SK-N-SH treated with all-trans-retinoic acid at 6 μM for 48 hours (cell line): ENCODE measurements at regions not wholly inside any gene's neighbourhood (a gene's known extent, or its start where the extent isn't known, plus 50 kb on each side); places are given as distances from the start of the nearest gene placed in this dataset.

Experiments
- CSDC2 ChIP-seq: fragments of 250-450 bp; sonication (Bioruptor Pico); IDR thresholded peaks from 2 replicates; pipeline ENCODE4 v1.5.0; 2020; ENCODE audit warnings: mild to moderate bottlenecking, moderate library complexity
- ESRRG ChIP-seq: fragments of 250-450 bp; sonication (Bioruptor Pico); IDR thresholded peaks from 2 replicates; pipeline ENCODE4 v1.6.1; 2021; ENCODE audit warnings: mild to moderate bottlenecking
- PATZ1 ChIP-seq: fragments of 250-450 bp; sonication (Bioruptor Pico); IDR thresholded peaks from 2 replicates; pipeline ENCODE4 v1.8.0; 2020; ENCODE audit warnings: mild to moderate bottlenecking, moderate library complexity, borderline replicate concordance
- PPARA ChIP-seq: fragments of 250-450 bp; sonication (Bioruptor Pico); IDR thresholded peaks from 2 replicates; pipeline ENCODE4 v1.5.0; 2020; ENCODE audit warnings: mild to moderate bottlenecking, borderline replicate concordance
- RARB ChIP-seq: fragments of 250-450 bp; sonication (Bioruptor Pico); IDR thresholded peaks from 2 replicates; pipeline ENCODE4 v1.8.0; 2021; ENCODE audit warnings: mild to moderate bottlenecking, moderate library complexity
- ZFP3 ChIP-seq: fragments of 250-450 bp; sonication (Bioruptor Pico); IDR thresholded peaks from 2 replicates; pipeline ENCODE4 v1.5.0; 2020; ENCODE audit warnings: mild to moderate bottlenecking, moderate library complexity
- ZFP30 ChIP-seq: fragments of 450-650 bp; formaldehyde crosslinking; IDR thresholded peaks from 2 replicates; pipeline ENCODE4 v1.5.0; 2022; ENCODE audit warnings: mild to moderate bottlenecking, moderate library complexity
- TF ChIP-seq, protein P1 (sequence below): fragments of 250-450 bp; sonication (Bioruptor Pico); IDR thresholded peaks from 2 replicates; pipeline ENCODE4 v1.5.1; 2020; ENCODE audit warnings: low read depth, mild to moderate bottlenecking, moderate library complexity
- TF ChIP-seq, protein P2 (sequence below): fragments of 250-450 bp; sonication (Bioruptor Pico); IDR thresholded peaks from 2 replicates; pipeline ENCODE4 v1.5.1; 2021; ENCODE audit warnings: mild to moderate bottlenecking, moderate library complexity

DNA sequence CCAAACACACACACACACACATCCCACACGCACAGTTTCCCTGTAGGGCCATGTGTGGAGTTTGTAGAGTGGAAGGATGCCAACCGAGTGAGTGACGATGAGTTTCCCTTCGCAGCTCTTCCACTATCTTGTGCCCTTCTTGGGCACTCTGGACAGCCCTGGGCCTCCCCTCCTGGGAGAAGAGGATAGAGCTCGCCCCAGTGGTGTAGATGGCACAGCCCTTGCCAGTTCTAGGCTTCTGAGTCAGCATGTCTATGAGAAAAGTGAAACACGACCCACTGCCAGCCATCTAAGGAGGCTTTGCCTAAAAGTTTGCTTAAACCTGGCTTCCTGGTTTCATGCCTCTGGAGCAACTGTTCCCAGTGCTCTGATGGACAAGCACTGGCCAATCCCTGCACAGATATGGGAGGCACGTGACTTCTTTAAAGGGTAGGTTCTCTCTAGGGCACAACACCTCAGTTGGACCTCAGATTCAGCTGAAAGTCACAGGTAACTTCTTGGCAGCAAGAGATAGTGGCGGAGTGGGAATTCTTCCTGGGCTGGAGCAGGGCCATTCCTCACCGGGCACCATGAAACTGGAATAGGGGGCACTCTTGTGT is 195.9 kb upstream of the GALNT2 start:
- no peak for TF ChIP-seq PATZ1 (CRISPR knock-in tag)
- TF ChIP-seq, protein P1, sequence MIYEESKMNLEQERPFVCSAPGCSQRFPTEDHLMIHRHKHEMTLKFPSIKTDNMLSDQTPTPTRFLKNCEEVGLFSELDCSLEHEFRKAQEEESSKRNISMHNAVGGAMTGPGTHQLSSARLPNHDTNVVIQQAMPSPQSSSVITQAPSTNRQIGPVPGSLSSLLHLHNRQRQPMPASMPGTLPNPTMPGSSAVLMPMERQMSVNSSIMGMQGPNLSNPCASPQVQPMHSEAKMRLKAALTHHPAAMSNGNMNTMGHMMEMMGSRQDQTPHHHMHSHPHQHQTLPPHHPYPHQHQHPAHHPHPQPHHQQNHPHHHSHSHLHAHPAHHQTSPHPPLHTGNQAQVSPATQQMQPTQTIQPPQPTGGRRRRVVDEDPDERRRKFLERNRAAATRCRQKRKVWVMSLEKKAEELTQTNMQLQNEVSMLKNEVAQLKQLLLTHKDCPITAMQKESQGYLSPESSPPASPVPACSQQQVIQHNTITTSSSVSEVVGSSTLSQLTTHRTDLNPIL = no peak
- no peak for TF ChIP-seq ESRRG
- no peak for TF ChIP-seq ZFP3
- no peak for TF ChIP-seq CSDC2 (CRISPR knock-in tag)
- no peak for TF ChIP-seq PPARA (CRISPR knock-in tag)
- TF ChIP-seq, protein P2, sequence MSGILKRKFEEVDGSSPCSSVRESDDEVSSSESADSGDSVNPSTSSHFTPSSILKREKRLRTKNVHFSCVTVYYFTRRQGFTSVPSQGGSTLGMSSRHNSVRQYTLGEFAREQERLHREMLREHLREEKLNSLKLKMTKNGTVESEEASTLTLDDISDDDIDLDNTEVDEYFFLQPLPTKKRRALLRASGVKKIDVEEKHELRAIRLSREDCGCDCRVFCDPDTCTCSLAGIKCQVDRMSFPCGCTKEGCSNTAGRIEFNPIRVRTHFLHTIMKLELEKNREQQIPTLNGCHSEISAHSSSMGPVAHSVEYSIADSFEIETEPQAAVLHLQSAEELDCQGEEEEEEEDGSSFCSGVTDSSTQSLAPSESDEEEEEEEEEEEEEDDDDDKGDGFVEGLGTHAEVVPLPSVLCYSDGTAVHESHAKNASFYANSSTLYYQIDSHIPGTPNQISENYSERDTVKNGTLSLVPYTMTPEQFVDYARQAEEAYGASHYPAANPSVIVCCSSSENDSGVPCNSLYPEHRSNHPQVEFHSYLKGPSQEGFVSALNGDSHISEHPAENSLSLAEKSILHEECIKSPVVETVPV (CRISPR knock-in tag) = no peak
- no peak for TF ChIP-seq RARB (CRISPR knock-in tag)
- no peak for TF ChIP-seq ZFP30 (CRISPR knock-in tag)
